Sigmoid colon (tissue), 4 donors: ENCODE measurements at regions not wholly inside any gene's neighbourhood (a gene's known extent, or its start where the extent isn't known, plus 50 kb on each side); places are given as distances from the start of the nearest gene placed in this dataset.

Source experiments
- EP300 ChIP-seq, 4 donors: sonication (generic); formaldehyde crosslinking; IDR thresholded peaks; one replicate each; pipeline ENCODE4 v1.6.1; 2017; ENCODE audit warnings: antibody characterized with exemption in 4 of 4
- POLR2A ChIP-seq, 2 donors: fragments of 450-650 bp; IDR thresholded peaks; one replicate each; pipeline ENCODE4 v1.6.1; 2016; ENCODE audit warnings: antibody characterized with exemption in 2 of 2, mild to moderate bottlenecking in 2 of 2, moderate library complexity in 2 of 2
- POLR2AphosphoS5 ChIP-seq, 4 donors: sonication (generic); formaldehyde crosslinking; IDR thresholded peaks; one replicate each; pipeline ENCODE4 v1.6.1; 2017; ENCODE audit warnings: antibody characterized with exemption in 4 of 4
- TF ChIP-seq, protein P1 (sequence below), 4 experiments: fragments of 450-650 bp in 3 of 4; fragments of 200-600 bp in 1 of 4; IDR thresholded peaks; one replicate each; pipeline ENCODE4 v1.5.1; 2016 to 2019; ENCODE audit warnings: antibody characterized with exemption in 4 of 4, mild to moderate bottlenecking in 3 of 4, moderate library complexity in 2 of 4

DNA sequence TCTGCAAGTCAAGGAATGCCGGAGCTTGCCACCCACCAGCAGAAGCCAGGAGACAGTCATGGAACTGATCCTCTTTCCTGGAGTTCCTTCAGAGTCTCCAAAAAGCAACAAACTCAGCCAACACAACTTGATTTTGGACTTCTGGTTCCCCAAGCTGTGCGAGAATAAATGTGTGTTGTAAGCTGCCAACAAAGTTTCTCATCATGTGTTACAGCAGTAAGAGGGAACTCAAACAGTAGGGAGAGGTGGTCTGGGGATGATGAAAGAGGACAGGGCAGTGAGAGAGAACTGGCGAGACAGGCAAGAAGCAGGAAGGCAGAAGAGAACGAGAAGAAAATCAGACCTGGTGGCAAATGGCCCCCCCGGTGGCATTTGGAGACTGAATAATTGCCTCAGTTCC is 204.9 kb downstream of the MAF start:
- TF ChIP-seq, protein P1, sequence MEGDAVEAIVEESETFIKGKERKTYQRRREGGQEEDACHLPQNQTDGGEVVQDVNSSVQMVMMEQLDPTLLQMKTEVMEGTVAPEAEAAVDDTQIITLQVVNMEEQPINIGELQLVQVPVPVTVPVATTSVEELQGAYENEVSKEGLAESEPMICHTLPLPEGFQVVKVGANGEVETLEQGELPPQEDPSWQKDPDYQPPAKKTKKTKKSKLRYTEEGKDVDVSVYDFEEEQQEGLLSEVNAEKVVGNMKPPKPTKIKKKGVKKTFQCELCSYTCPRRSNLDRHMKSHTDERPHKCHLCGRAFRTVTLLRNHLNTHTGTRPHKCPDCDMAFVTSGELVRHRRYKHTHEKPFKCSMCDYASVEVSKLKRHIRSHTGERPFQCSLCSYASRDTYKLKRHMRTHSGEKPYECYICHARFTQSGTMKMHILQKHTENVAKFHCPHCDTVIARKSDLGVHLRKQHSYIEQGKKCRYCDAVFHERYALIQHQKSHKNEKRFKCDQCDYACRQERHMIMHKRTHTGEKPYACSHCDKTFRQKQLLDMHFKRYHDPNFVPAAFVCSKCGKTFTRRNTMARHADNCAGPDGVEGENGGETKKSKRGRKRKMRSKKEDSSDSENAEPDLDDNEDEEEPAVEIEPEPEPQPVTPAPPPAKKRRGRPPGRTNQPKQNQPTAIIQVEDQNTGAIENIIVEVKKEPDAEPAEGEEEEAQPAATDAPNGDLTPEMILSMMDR (IDR thresholded peaks at IDR 0.05), result no peak
- TF ChIP-seq EP300 (IDR thresholded peaks at IDR 0.05) (no peak), POLR2A (IDR thresholded peaks at IDR 0.05) (no peak), POLR2AphosphoS5 (IDR thresholded peaks at IDR 0.05) (no peak)
